HG03064 (cell line): ENCODE measurements at regions not wholly inside any gene's neighbourhood (a gene's known extent, or its start where the extent isn't known, plus 50 kb on each side); places are given as distances from the start of the nearest gene placed in this dataset.
"Not testable (repeated sequence)": the region's sequence is repeated elsewhere in the genome, so short reads cannot be mapped to it uniquely, and the experiment has no call there.

ENCODE experiments used
- ATAC-seq: cut with Tn5 transposase; IDR thresholded peaks from one replicate; pipeline ENCODE4 v1.9.1; 2021; ENCODE audit warnings: low read depth; ENCODE audit not compliant: unreplicated experiment

DNA sequence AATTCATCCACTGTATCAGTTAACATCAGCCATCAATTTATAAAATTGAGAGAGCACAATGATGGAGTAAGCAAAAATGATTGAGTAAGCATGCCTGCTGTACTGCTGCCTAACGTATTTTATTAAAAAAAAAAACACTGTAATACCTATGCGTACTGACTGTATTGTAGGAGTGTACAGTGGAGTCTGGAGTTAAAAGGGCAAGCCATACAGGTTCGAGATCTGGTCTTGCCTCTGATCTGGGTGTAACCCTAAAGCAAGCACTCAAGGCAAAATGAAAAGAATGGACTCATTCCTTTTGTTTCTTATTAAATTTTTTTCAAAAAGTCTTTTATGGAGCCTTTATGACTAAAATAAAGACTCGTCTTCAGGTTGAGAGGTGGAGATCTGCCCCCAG lies 894.2 kb upstream of the INTU start:
- no peak for ATAC-seq

DNA sequence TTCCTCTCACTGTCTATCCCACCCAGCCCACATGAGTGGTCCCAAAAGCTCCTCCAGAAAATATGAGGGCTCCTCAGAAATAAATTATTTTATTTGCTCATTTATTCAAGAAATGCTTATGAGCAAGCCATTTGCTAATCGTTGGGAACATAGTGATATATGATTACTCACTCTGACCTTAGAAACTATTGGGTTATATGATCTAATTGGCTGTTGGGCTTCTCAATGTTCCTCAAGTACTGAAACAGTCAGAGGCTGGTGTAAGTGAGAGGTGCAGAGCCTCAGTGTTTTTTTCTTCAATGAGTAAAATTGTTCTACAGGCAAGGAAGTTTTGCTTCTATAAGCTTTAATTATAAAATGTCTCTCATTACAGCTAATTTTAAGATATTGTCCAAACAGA lies 893.8 kb upstream of the INTU start:
- no peak for ATAC-seq

DNA sequence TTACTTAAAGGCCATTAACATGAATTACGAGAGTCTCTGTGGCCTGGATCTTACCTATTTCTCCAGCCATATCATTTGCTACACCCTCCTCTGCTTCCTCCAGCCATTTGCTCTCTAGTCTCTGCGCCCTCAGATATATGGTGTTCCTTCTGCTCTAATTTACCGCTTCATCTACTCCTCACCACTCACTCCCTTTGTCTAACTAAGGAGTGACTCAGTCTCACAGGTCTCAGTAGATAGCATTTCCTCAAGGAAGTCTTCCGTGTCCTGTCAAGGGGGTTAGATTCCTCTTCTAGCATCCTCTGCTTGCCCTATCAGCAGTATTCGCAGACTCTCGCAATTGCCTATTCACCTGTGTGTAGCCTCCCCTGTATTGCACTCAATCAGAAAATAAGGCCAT lies 892.1 kb upstream of the INTU start:
- no peak for ATAC-seq

- ATAC-seq: no peak
These were observed 890.7 kb upstream of the INTU start for GRCh38 chr4:126742048-126742447.

DNA sequence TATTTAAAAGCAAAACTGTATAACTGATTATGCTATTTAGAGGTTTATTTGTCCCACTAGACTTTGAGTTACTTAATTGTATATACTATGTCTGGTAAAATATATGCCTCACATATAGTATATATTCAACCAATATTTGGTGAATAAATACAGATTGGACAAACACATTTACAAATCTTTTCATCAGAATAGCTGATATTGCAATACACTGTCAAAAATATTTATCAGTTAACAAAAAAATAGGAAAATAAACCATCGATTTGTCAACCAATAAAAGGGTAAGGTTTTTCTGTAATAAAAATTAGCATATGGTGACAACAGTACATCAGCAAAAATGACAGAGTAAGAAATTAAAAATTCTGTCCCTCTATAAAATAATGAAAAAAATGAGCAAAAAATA lies 889.9 kb upstream of the INTU start:
- ATAC-seq: no peak

DNA sequence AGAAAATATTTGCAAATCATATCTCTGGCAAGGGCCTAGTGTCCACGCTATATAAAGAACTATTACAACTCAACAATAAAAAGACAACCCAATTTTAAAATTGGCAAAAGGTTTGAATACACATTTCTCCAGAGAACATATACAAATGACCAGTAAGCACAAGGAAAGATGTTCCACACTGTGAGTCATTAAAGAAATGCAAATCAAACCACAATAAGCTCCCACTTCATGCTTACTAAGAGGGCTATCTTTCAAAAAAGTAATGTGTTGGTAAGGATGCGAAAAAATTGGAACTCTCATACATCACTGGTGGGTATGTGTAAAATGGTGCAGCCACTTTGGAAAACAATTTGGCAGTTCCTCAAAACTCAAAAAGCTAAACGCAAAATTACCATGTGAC lies 884.0 kb upstream of the INTU start:
- no peak for ATAC-seq

- no peak for ATAC-seq
These were observed 882.0 kb upstream of the INTU start for GRCh38 chr4:126750723-126751122.

DNA sequence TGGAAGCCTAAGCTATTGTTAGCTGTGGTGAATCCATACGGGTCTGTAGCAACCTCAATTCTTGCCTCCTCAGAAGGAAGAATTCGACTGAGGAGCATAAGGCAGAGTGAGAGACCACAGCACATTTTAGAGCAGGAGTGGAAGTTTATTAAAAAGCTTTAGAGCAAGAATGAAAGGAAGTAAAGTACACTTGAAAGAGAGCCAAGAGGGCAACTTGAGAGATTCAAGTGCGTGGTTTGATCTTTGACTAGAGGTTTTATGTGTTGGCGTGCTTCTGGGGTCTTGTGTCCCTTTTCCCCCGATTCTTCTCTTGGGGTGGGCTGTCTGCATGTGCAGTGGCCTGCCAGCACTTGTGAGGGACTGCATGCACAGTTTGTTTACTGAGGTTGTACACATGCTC lies 880.6 kb upstream of the INTU start:
- ATAC-seq: no peak

DNA sequence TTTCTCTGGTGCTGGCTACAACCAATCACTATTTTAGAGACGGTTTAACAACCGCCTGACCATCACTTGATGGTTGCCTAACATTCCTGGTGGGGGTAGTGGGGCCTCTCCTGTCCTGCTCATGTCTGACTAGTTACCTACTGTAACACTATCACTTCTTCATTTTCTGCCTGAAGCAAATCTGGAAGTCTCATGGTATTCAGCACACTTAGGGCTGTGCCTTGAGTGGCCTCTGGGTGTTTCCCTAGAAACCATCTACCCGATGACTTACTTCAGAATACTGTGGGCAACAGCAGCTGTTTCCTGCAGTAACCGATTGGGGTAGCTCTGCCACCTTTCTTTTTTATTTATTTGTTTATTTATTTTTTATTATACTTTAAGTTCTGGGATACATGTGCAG lies 880.1 kb upstream of the INTU start:
- ATAC-seq: no peak

- no peak for ATAC-seq
These were observed 879.2 kb upstream of the INTU start for GRCh38 chr4:126753592-126753991.

DNA sequence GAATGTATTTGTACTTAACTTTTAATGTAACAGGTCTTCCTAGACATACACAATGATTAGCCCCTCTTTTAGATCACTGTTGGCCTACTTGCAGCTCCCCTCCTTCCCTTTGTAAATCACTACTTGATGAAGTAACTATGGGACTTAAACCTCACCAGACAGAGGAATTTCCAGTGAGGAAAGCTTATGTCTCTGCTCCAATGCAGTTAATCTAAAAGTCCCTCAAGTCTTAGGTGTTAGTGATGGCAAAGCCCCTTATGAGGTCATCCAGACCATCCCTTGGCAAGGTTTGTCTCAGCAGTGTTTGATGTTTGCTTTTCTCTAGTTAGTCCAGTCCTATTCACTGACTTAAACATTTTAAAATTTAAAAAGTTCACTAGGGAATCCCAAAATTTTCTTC lies 877.3 kb upstream of the INTU start:
- ATAC-seq: no peak

GRCh38 chr4:126756050-126756829 lies 876.5 kb upstream of the INTU start:
- ATAC-seq: no peak

GRCh38 chr4:126757219-126757618 lies 875.5 kb upstream of the INTU start:
- no peak for ATAC-seq

GRCh38 chr4:126758493-126758892 lies 874.3 kb upstream of the INTU start:
- ATAC-seq: no peak

DNA sequence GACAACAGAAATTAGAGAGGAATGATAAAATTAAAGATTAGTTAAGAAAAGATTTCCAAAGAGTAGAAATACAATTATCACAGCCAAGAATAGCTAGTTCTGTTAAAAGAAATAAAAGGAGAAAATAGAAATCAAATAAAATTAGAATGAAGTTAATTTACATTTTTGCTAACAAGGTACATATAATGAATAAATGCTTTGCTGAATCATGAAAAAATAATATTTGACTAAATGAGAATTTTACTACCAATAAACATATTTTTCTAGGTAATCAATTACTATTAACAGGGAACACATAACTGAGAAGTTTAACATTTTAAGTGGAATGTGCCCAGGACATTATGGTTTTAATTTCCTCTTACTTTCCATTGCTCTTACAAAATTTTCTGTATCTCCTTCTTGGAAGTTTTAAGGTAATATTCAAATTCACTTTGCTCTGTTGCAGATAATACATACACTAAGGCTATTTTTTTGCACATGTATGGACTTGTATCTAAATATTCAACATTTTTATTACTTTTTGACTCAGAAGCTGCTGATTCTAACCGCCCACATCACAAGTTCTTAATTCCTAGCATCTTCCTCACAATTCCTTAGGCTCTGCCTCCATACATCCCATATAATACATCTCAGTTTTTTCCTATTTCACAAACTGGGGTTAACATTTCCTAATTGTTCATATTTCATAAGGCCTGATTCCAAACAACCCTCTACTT lies 870.7 kb upstream of the INTU start:
- no peak for ATAC-seq

- no peak for ATAC-seq
These were observed 870.0 kb upstream of the INTU start for GRCh38 chr4:126762663-126763247.

GRCh38 chr4:126766241-126766640 lies 866.5 kb upstream of the INTU start:
- no peak for ATAC-seq

DNA sequence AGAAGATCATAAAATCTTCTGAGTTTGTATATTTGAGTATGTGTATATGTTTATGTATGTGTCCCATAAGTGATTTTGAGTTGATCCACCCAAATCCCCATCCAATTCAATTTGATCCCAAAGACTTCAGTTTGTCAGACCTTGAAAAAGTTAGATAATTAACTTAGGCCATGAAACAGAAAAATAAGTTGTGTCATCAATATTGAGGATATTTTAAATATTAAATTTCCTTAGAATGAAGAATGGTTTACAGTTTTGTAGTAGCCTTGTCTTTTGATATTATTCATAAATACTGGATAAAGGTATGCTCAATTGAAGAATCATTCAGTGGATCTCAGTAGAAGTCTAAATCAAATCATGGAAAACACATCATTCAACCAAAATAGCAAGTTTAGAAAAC lies 864.4 kb upstream of the INTU start:
- no peak for ATAC-seq

DNA sequence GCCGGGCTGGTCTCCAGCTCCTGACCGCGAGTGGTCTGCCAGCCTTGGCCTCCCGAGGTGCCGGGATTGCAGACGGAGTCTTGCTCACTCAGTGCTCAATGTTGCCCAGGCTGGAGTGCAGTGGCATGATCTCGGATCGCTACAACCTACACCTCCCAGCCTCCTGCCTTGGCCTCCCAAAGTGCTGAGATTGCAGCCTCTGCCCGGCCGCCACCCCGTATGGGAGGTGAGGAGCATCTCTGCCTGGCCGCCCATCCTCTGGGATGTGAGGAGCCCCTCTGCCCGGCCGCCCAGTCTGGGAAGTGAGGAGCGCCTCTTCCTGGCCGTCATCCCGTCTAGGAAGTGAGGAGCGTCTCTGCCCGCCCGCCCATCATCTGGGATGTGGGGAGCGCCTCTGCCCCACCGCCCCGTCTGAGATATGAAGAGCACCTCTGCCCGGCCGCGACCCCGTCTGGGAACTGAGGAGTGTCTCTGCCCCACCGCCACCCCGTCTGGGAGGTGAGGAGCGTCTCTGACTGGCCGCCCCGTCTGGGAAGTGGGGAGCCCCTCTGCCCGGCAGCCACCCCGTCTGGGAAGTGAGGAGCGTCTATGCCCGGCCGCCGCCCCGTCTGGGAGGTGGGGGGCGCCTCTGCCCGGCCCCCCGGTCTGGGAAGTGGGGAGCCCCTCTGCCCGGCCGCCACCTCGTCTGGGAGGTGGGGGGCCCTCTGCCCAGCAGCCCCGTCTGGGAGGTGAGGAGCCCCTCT lies 861.8 kb upstream of the INTU start:
- ATAC-seq: not testable (repeated sequence)

GRCh38 chr4:126771618-126772017 lies 861.1 kb upstream of the INTU start:
- not testable (repeated sequence) for ATAC-seq

DNA sequence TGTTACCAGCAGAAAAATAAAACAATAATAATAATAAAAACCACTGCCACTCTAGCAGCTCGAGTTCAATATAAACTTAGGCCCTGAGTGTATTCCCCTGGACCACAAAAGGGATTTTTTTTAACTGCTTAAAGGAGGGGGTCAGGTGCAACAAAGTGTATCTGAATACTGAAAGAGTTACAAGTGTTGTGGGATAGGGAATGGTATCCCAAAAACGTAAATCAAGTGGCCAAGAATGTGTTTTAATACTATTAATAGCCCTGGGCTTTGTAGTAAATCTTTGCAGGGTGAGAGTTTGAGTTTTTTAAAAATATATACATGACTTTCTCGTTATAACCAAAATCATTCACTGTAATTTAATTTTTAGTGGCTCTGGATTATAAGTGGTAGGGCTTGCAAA lies 860.1 kb upstream of the INTU start:
- no peak for ATAC-seq
